ENCODE measurements at regions not wholly inside any gene's neighbourhood (a gene's known extent, or its start where the extent isn't known, plus 50 kb on each side); places are given as distances from the start of the nearest gene placed in this dataset.
A peak's percentile ranks its signal among the peaks of the same experiment; 100 is the strongest.

- no peak for TF ChIP-seq CTCF (IDR thresholded peaks at IDR 0.05)
- no peak for ATAC-seq (ENCODE audit: low FRiP score)
- no peak for DNase-seq (ENCODE audit: low spot score)
Observed at GRCh38 chr9:16310278-16311110, 560.0 kb downstream of the BNC2 start.

DNA sequence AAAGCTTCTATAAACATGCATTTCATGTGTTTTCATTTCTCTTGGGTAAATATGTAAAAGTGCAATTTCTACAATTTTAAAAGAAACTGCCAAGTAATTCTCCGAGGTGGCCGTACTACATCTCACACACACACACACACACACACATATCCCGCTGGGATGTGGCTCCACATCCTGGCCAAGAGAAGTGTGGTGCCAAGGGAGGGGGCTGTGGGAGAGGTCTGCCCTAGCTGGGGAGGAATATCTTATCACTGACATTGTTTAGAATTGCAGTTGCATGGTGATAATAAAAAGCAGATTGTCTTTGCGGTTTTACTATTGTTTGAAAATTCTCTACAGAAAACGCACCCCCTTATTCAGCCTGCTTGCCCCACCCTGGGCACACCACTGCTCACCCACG is 558.4 kb downstream of the BNC2 start:
- TF ChIP-seq CTCF (IDR thresholded peaks at IDR 0.05) = no peak
- DNase-seq (ENCODE audit: low spot score) (no peak), ATAC-seq (ENCODE audit: low FRiP score) (no peak)

- no peak for TF ChIP-seq CTCF (IDR thresholded peaks at IDR 0.05)
- no peak for DNase-seq (ENCODE audit: low spot score)
- ATAC-seq (ENCODE audit: low FRiP score) = no peak
Observed at GRCh38 chr9:16312962-16313546, 557.4 kb downstream of the BNC2 start.

DNA sequence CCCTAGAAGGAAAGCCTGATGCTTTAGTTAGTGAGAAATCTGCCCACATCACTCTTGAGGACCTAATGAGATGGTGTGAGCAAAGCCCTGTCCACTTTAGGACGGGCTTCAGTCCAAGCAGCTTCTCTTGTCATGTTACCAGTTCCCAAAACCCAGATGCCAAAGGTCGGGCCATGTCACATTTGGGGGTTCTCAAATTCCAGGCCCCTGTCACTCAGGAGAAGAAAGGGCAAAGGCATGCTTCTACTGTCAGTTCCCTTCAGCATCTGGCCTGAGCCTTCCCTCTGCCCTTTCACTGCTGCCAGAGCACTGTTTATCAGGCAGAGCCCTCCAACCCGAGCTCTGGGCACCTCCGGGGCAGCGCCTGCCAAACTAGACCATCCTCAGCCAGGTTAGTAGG is 556.0 kb downstream of the BNC2 start:
- DNase-seq (ENCODE audit: low spot score) = no peak
- ATAC-seq (ENCODE audit: low FRiP score) = no peak
- no peak for TF ChIP-seq CTCF (IDR thresholded peaks at IDR 0.05)

DNA sequence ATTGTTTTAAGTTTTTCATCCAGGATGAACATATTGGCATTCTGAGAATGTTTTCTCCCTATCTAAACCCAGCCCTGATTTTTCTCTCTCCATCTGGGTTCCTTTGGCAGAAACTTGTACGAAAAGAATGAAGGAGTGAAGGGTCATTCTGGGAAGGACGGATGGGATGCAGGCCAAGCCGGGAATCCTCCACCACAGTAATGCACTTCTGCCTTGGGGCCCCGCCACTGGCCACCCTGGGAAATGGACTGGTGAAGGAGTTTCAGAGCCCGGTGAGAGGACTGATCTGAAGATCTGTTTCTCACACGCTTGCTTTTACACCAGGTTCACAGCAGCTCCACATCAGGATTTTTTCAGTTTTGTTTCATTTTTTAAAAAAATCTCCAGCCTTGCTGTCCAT is 554.8 kb downstream of the BNC2 start:
- DNase-seq (ENCODE audit: low spot score) (no peak), ATAC-seq (ENCODE audit: low FRiP score) (peak; percentile 22)
- no peak for TF ChIP-seq CTCF (IDR thresholded peaks at IDR 0.05)

DNA sequence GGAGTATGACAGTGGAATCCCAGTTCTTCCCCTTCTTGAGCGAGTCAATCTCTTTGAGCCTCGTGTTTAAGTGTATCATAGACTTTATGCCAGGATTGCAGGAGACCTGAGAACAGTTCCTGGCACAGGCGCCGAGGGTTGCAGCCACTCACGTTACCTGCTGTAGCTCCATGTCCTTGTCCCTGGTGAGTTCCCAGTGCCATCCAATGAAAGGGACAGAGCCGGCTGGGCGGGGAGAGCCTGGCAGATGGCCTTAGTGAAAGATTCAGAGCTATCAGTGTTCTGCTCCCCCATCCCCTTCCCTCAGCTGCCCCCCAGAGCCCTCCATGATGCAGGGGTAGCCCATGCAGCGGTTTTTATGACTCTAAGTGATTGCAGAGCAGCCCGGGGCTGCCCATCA is 554.0 kb downstream of the BNC2 start:
- ATAC-seq (ENCODE audit: low FRiP score) (no peak), DNase-seq (ENCODE audit: low spot score) (no peak)
- TF ChIP-seq CTCF (IDR thresholded peaks at IDR 0.05) = no peak
